ENCODE measurements at regions not wholly inside any gene's neighbourhood (a gene's known extent, or its start where the extent isn't known, plus 50 kb on each side); places are given as distances from the start of the nearest gene placed in this dataset.

GRCh38 chr5:28483327-28484025 is 1445.1 kb upstream of the CDH9 start:
- DNase-seq (ENCODE audit: extremely low read depth in 1 of 11, low read depth in 9 of 11, low spot score in 4 of 11): no peak

GRCh38 chr5:28473531-28474107 is 1435.2 kb upstream of the CDH9 start:
- no peak for DNase-seq (ENCODE audit: extremely low read depth in 1 of 11, low read depth in 9 of 11, low spot score in 4 of 11)

- DNase-seq (ENCODE audit: extremely low read depth in 1 of 11, low read depth in 9 of 11, low spot score in 4 of 11): peak in 1 of 11 donors; percentile 6
Measured at GRCh38 chr5:28468166-28468565, 1429.8 kb upstream of the CDH9 start.

DNA sequence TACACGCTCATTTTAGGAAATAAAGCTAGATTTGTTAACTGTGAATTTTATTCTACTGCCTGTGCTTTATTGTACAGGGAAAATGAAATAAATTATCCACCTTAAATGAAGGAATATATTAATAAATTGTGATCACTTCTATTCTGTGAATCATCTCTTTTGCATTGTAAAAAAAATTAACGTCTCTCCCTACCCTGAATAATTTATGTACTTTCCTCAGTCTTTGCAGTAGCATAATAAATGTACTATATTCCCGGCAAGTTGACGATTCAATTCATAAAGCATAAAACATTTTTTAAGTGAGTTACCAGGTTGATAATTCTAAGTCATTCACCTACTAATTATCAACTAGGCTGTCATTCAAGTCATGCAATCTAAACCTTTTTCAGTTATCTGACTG is 1425.3 kb upstream of the CDH9 start:
- no peak for DNase-seq (ENCODE audit: extremely low read depth in 1 of 11, low read depth in 9 of 11, low spot score in 4 of 11)

DNA sequence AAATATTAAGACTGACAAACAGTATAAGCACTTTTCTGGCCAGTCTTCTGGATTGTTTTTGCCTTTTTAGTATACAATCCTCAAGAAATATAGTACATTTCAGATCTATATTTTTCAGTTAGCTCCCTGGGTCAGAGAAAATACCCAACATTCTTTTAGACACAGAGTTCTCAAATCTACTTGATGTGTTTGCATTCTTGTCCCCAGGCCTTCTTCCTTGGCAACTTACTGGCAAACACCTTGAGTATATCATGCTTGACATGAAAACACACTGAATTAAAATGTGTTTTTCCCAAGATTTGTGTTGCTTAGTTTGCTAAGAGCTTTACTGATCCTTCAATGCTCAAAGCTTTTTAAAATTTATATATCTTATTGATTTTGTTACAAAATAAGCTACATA is 1413.1 kb upstream of the CDH9 start:
- DNase-seq (ENCODE audit: extremely low read depth in 1 of 11, low read depth in 9 of 11, low spot score in 4 of 11): no peak

DNA sequence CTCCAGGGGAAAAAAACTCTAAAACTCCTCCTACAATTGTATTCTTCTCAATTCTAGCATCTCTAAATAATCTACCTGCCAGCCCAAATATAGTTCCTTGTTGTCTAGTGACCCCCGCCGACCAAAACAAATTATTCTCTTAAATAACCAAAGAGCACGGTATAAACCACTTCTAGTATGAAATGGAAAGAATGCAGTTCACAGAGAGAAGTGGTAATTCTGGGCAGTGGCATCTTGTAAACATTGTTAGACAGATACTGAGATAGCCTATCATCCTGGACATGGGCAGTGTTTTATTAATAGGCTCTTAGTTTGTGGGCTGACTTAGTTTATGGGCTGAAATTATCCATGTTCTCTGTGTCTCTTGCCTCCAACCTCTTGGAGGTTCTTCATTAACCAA is 1412.6 kb upstream of the CDH9 start:
- no peak for DNase-seq (ENCODE audit: extremely low read depth in 1 of 11, low read depth in 9 of 11, low spot score in 4 of 11)

- DNase-seq (ENCODE audit: extremely low read depth in 1 of 11, low read depth in 9 of 11, low spot score in 4 of 11): no peak
Measured at GRCh38 chr5:28448791-28449190, 1410.4 kb upstream of the CDH9 start.

DNA sequence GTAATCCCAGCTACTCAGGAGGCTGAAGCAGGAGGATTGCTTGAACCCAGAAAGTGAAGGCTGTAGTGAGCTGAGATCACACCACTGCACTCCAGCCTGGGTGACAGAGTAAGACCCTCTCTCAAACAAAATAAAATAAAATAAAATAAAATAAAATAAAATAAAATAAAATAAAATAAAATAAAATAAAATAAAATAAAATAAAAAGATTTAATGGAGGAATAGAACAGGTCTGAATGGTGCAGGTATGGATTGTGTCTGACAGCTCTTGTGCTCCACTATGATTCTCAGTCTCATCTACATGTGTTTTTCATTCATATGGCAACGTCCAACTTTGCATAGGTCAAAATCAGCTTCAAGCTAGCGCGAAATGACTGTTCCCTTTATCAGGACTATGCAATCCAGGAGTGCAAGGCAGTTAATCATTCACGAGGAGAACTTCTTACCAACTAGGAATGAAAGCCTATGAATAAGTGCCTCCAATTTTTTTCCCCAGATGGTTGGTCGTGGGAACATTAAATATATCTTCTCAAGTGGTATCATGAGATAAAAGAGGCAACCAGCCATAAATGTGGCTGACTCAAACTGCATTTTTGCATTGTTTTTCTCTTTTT is 1392.3 kb upstream of the CDH9 start:
- peak in 4 of 11 donors; percentile 1 to 25 (median 8) for DNase-seq (ENCODE audit: extremely low read depth in 1 of 11, low read depth in 9 of 11, low spot score in 4 of 11)

DNA sequence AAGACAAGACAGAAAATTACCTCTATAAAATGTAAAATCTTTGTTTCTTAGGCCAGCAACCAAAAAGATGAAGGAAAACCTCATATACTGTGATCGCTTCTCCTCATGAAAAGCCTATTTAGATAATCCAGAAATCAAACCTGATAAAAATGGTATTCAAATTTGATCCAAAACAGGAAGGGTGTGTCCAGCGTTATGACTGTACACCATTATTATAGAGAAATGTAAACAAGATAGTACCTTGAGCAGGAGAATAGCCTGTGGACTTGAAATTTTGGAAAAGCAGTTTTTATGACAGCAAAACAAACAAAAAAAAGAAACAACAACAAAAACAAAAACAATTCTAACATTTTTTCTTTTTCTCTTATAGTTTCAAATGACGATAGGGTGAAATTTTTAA is 1382.8 kb upstream of the CDH9 start:
- no peak for DNase-seq (ENCODE audit: extremely low read depth in 1 of 11, low read depth in 9 of 11, low spot score in 4 of 11)

- no peak for DNase-seq (ENCODE audit: extremely low read depth in 1 of 11, low read depth in 9 of 11, low spot score in 4 of 11)
Measured at GRCh38 chr5:28415791-28416443, 1377.5 kb upstream of the CDH9 start.

DNA sequence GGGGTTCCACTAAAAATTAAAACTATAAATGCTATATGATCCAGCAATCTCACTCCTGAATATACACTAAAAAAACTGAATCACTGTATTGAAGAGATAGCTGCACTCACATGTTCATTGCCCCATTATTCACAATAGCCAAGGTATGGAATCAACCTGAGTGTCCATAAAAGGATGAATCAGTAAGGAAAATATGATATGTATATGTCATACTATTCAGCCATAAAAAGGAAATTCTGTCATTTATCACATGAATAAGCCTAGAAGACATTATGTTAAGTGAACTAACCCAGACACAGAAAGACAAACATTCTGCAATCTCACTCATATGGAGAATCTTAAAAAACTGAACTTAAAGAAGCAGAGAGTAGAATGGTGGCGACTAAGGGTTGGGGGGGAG is 1376.2 kb upstream of the CDH9 start:
- DNase-seq (ENCODE audit: extremely low read depth in 1 of 11, low read depth in 9 of 11, low spot score in 4 of 11): no peak

DNA sequence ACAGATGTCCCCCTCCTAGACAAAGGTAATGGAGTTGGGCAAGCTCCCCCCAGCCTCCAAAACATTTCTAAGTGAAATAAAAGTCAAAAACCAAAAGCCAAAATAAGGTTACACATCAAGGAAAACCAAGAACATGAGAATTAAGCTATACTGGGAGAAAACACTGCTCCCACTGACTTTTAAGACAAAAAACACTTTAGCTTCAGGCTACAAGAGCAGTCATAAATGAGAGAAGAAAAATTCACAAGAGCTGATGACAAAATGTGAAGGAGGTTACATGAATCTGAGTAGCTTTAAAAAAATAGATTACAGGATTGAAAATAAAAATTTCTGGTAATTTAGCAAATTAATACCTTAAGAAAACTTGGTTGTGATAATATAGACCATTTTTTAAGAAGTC is 1370.3 kb upstream of the CDH9 start:
- DNase-seq (ENCODE audit: extremely low read depth in 1 of 11, low read depth in 9 of 11, low spot score in 4 of 11): no peak

DNA sequence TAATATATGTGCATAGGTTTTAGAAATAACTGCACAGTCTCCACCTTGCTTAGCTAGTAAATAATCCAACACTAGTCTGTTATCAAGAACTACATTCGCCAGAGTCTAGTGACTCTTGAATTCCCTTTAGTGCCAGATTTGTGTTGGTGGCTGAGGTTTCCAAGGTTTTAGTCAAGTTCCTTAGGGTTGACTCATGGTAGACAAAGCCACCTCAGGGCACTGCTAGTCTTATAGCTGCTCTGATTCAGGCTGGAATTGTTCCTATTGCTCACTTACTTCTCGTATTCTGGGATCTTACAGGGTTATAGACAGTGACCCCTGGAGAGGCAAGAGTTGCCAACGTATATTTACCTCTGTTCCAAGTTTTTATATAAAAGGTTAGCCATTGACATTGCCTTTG is 1369.8 kb upstream of the CDH9 start:
- no peak for DNase-seq (ENCODE audit: extremely low read depth in 1 of 11, low read depth in 9 of 11, low spot score in 4 of 11)

DNA sequence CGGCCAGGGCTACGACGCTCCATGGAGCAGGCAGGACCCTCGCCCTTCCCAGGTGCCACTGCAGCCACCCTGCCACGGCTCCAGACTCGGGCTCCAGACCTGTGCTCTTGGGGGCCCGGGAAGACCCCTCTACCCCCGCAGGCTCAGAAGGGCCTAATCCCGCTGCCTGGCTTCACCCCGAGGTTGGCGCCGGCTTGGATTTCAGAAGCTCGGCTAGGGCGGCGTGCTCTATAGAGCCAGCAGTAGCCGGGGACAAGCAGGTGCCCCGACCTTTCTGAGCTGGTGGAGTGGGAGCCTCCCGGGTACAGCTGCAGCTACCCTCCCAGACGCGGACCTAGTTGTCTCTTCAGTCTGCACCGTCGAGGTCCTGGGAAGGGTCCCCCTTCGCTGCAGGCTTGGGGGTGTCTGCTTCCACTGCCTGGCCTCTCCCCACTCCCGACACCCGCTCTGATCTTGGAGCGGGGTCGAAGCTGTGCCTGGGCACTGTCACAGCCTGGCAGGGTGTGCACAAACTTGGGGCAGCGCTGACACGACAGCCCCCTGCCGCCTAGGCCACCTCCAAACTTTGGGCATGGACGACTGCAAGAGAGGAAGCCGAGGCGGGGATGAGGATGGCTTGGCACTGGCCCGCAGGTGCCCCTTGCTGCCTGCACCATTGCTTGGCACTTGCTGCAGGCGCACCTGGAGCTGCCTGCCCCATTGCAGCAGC is 1366.1 kb upstream of the CDH9 start:
- no peak for DNase-seq (ENCODE audit: extremely low read depth in 1 of 11, low read depth in 9 of 11, low spot score in 4 of 11)

GRCh38 chr5:28403846-28404245 is 1365.5 kb upstream of the CDH9 start:
- DNase-seq (ENCODE audit: extremely low read depth in 1 of 11, low read depth in 9 of 11, low spot score in 4 of 11): no peak

- no peak for DNase-seq (ENCODE audit: extremely low read depth in 1 of 11, low read depth in 9 of 11, low spot score in 4 of 11)
Measured at GRCh38 chr5:28402590-28403301, 1364.4 kb upstream of the CDH9 start.

DNA sequence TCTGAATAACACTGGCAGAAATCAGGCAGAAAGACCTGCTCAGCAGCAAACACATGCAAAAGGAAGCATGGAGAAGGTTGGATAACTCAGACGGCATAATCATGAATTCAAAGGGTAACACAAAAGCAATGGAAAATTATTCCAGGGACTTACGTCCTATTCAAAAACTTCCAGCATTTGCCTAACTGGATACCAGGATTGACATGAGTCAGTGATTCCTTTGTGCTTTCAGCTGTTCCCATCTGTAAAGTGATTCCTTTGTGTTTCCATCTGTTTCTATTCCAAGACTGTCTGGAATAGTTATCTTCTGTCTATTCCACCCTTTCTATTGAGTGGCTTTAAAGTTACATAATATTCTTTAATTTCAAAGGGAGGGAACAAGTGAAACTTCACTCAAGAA is 1361.7 kb upstream of the CDH9 start:
- DNase-seq (ENCODE audit: extremely low read depth in 1 of 11, low read depth in 9 of 11, low spot score in 4 of 11): no peak

- no peak for DNase-seq (ENCODE audit: extremely low read depth in 1 of 11, low read depth in 9 of 11, low spot score in 4 of 11)
Measured at GRCh38 chr5:28399211-28399610, 1360.8 kb upstream of the CDH9 start.

GRCh38 chr5:28398185-28398584 is 1359.8 kb upstream of the CDH9 start:
- DNase-seq (ENCODE audit: extremely low read depth in 1 of 11, low read depth in 9 of 11, low spot score in 4 of 11): no peak
